Mesendoderm (in vitro differentiated cells): ENCODE measurements at regions not wholly inside any gene's neighbourhood (a gene's known extent, or its start where the extent isn't known, plus 50 kb on each side); places are given as distances from the start of the nearest gene placed in this dataset.

Experiments
- DNase-seq: peaks from one replicate; pipeline ENCODE4 v3.0.0; 2013
- H2AK5ac ChIP-seq: 2 replicates; pipeline ENCODE4 v1.6.1; 2013; ENCODE audit warnings: low read length, inconsistent platforms
- H2BK120ac ChIP-seq: 2 replicates; pipeline ENCODE4 v1.6.1; 2013; ENCODE audit warnings: low read depth, mild to moderate bottlenecking, low read length, moderate library complexity, mixed read lengths
- H2BK15ac ChIP-seq: replicated peaks from 2 replicates; pipeline ENCODE4 v1.6.1; 2013; ENCODE audit warnings: low read depth, mild to moderate bottlenecking, moderate library complexity
- H2BK5ac ChIP-seq: 2 replicates; pipeline ENCODE4 v1.6.1; 2013; ENCODE audit warnings: low read length, inconsistent platforms
- H3K18ac ChIP-seq: 2 replicates; pipeline ENCODE4 v1.6.1; 2013; ENCODE audit warnings: mild to moderate bottlenecking, low read length, mixed read lengths
- H3K23ac ChIP-seq: one replicate; pipeline ENCODE4 v1.6.1; 2013; ENCODE audit warnings: low read length
- H3K27ac ChIP-seq: 2 replicates; pipeline ENCODE4 v1.5.1; 2013; ENCODE audit warnings: low read depth, mild to moderate bottlenecking, inconsistent platforms, low read length, moderate library complexity
- H3K27me3 ChIP-seq: 2 replicates; pipeline ENCODE4 v1.6.1; 2013; ENCODE audit warnings: low read length, control low read depth, mild to moderate bottlenecking, inconsistent platforms; ENCODE audit not compliant: insufficient read depth, poor library complexity
- H3K36me3 ChIP-seq: 2 replicates; pipeline ENCODE4 v1.6.1; 2013; ENCODE audit warnings: low read length, inconsistent platforms; ENCODE audit not compliant: control insufficient read depth, insufficient read depth
- H3K4ac ChIP-seq: one replicate; pipeline ENCODE4 v1.6.1; 2013; ENCODE audit warnings: low read depth, mild to moderate bottlenecking, low read length, moderate library complexity
- H3K4me1 ChIP-seq: 2 replicates; pipeline ENCODE4 v1.6.1; 2013; ENCODE audit warnings: low read depth, low read length, inconsistent platforms; ENCODE audit not compliant: control insufficient read depth
- H3K4me2 ChIP-seq: 2 replicates; pipeline ENCODE4 v1.6.1; 2013; ENCODE audit warnings: low read length
- H3K4me3 ChIP-seq: 2 replicates; pipeline ENCODE4 v1.5.1; 2013; ENCODE audit warnings: mild to moderate bottlenecking, low read length
- H3K56ac ChIP-seq: one replicate; pipeline ENCODE4 v1.6.1; 2013; ENCODE audit warnings: low read length
- H3K79me1 ChIP-seq: 2 replicates; pipeline ENCODE4 v1.6.1; 2013; ENCODE audit warnings: low read length, inconsistent platforms
- H3K79me2 ChIP-seq: 2 replicates; pipeline ENCODE4 v1.6.1; 2013; ENCODE audit warnings: mild to moderate bottlenecking, low read length; ENCODE audit not compliant: control insufficient read depth, insufficient read depth
- H3K9ac ChIP-seq: 2 replicates; pipeline ENCODE4 v1.6.1; 2013; ENCODE audit warnings: low read length, inconsistent platforms
- H4K5ac ChIP-seq: one replicate; pipeline ENCODE4 v1.6.1; 2013; ENCODE audit warnings: low read length
- H4K8ac ChIP-seq: one replicate; pipeline ENCODE4 v1.6.1; 2013; ENCODE audit warnings: low read depth, mild to moderate bottlenecking, control low read depth, low read length, moderate library complexity
- WGBS: extraction: QIAGEN DNeasy Blood & Tissue Kit; methylation state at CpG from one replicate; pipeline ENCODE4 v1.1.7; 2013; ENCODE audit warnings: low lambda C conversion rate, missing lambda C conversion rate; ENCODE audit not compliant: insufficient coverage; ENCODE audit errors: extremely low coverage; 5-methylcytosine and 5-hydroxymethylcytosine counted together

GRCh38 chr5:8528106-8528505, 659.2 kb downstream of the MTRR start:
- Histone ChIP-seq H3K4ac (no peak overlapping the region), H2BK120ac (no peak overlapping the region), H3K27me3 (no peaks in the 10 kb centered on the region), H2BK15ac (no peak overlapping the region), H3K23ac (no peak overlapping the region), H3K4me2 (no peak overlapping the region), H3K36me3 (no peaks in the 10 kb centered on the region), H3K27ac (no peak overlapping the region), H3K4me1 (no peaks in the 10 kb centered on the region), H3K18ac (no peak overlapping the region), H4K8ac (no peak overlapping the region), H2AK5ac (no peak overlapping the region), H3K4me3 (no peak overlapping the region), H2BK5ac (no peak overlapping the region), H3K79me2 (no peaks in the 10 kb centered on the region), H3K56ac (no peak overlapping the region), H3K9ac (no peak overlapping the region), H3K79me1 (no peaks in the 10 kb centered on the region), H4K5ac (no peak overlapping the region)
- WGBS = no CpG with 5 or more reads among the region's 4 CpGs
- DNase-seq = no peak

GRCh38 chr5:8538821-8539220, 669.9 kb downstream of the MTRR start:
- Histone ChIP-seq H4K8ac (no peak overlapping the region), H3K79me1 (no peaks in the 10 kb centered on the region), H3K9ac (no peak overlapping the region), H2BK15ac (no peak overlapping the region), H4K5ac (no peak overlapping the region), H3K36me3 (no peaks in the 10 kb centered on the region), H3K4me1 (no peaks in the 10 kb centered on the region), H3K27me3 (no peaks in the 10 kb centered on the region), H3K23ac (no peak overlapping the region), H3K4ac (no peak overlapping the region), H3K4me3 (no peak overlapping the region), H3K4me2 (no peak overlapping the region), H2BK5ac (no peak overlapping the region), H2AK5ac (no peak overlapping the region), H3K18ac (no peak overlapping the region), H3K27ac (no peak overlapping the region), H3K79me2 (no peaks in the 10 kb centered on the region), H2BK120ac (no peak overlapping the region), H3K56ac (no peak overlapping the region)
- WGBS = no CpG with 5 or more reads among the region's 4 CpGs
- no peak for DNase-seq

GRCh38 chr5:8540317-8540716, 671.4 kb downstream of the MTRR start:
- Histone ChIP-seq H3K36me3 (no peaks in the 10 kb centered on the region), H3K4me2 (no peak overlapping the region), H4K8ac (no peak overlapping the region), H3K27ac (no peak overlapping the region), H3K4me1 (no peaks in the 10 kb centered on the region), H3K56ac (no peak overlapping the region), H2BK5ac (no peak overlapping the region), H3K27me3 (no peaks in the 10 kb centered on the region), H4K5ac (no peak overlapping the region), H3K79me1 (no peaks in the 10 kb centered on the region), H3K4me3 (no peak overlapping the region), H2AK5ac (no peak overlapping the region), H3K23ac (no peak overlapping the region), H3K9ac (no peak overlapping the region), H3K79me2 (no peaks in the 10 kb centered on the region), H3K4ac (no peak overlapping the region), H3K18ac (no peak overlapping the region), H2BK120ac (no peak overlapping the region), H2BK15ac (no peak overlapping the region)
- no peak for DNase-seq
- WGBS = no CpG with 5 or more reads among the region's 2 CpGs

GRCh38 chr5:8550921-8551320, 682.0 kb downstream of the MTRR start:
- H4K5ac ChIP-seq = no peak overlapping the region
- no peak overlapping the region for H2BK120ac ChIP-seq
- H3K23ac ChIP-seq = no peak overlapping the region
- no peak for DNase-seq
- H3K79me2 ChIP-seq = no peaks in the 10 kb centered on the region
- H3K4me1 ChIP-seq = no peaks in the 10 kb centered on the region
- no peak overlapping the region for H3K4me2 ChIP-seq
- H3K18ac ChIP-seq = no peak overlapping the region
- H3K27ac ChIP-seq = no peak overlapping the region
- no peak overlapping the region for H3K4ac ChIP-seq
- H2BK5ac ChIP-seq = no peak overlapping the region
- no CpG with 5 or more reads among the region's 4 CpGs for WGBS
- H2AK5ac ChIP-seq = no peak overlapping the region
- H3K79me1 ChIP-seq = no peaks in the 10 kb centered on the region
- no peak overlapping the region for H2BK15ac ChIP-seq
- H3K27me3 ChIP-seq = no peaks in the 10 kb centered on the region
- H3K56ac ChIP-seq = no peak overlapping the region
- no peaks in the 10 kb centered on the region for H3K36me3 ChIP-seq
- no peak overlapping the region for H3K9ac ChIP-seq
- H3K4me3 ChIP-seq = no peak overlapping the region
- no peak overlapping the region for H4K8ac ChIP-seq

- H3K18ac ChIP-seq = no peak overlapping the region
- no peak overlapping the region for H3K23ac ChIP-seq
- no peak overlapping the region for H3K4me2 ChIP-seq
- H3K79me1 ChIP-seq = no peaks in the 10 kb centered on the region
- H3K4ac ChIP-seq = no peak overlapping the region
- H3K9ac ChIP-seq = no peak overlapping the region
- no peaks in the 10 kb centered on the region for H3K36me3 ChIP-seq
- no peak overlapping the region for H3K4me3 ChIP-seq
- H4K8ac ChIP-seq = no peak overlapping the region
- H2BK5ac ChIP-seq = no peak overlapping the region
- no peak overlapping the region for H4K5ac ChIP-seq
- no peak overlapping the region for H2BK120ac ChIP-seq
- no peak overlapping the region for H2AK5ac ChIP-seq
- H2BK15ac ChIP-seq = no peak overlapping the region
- no peak overlapping the region for H3K27ac ChIP-seq
- no peak for DNase-seq
- no peaks in the 10 kb centered on the region for H3K27me3 ChIP-seq
- no peak overlapping the region for H3K56ac ChIP-seq
- H3K79me2 ChIP-seq = no peaks in the 10 kb centered on the region
- no peaks in the 10 kb centered on the region for H3K4me1 ChIP-seq
Measured at GRCh38 chr5:8553364-8553763, 684.4 kb downstream of the MTRR start.

- DNase-seq = no peak
- Histone ChIP-seq H2AK5ac (no peak overlapping the region), H3K79me2 (no peaks in the 10 kb centered on the region), H3K56ac (no peak overlapping the region), H3K18ac (no peak overlapping the region), H3K9ac (no peak overlapping the region), H3K23ac (no peak overlapping the region), H3K27me3 (no peaks in the 10 kb centered on the region), H2BK120ac (no peak overlapping the region), H3K4me2 (no peak overlapping the region), H3K79me1 (no peaks in the 10 kb centered on the region), H4K8ac (no peak overlapping the region), H2BK15ac (no peak overlapping the region), H3K4me1 (no peaks in the 10 kb centered on the region), H3K27ac (no peak overlapping the region), H4K5ac (no peak overlapping the region), H3K4ac (no peak overlapping the region), H3K36me3 (no peaks in the 10 kb centered on the region), H2BK5ac (no peak overlapping the region), H3K4me3 (no peak overlapping the region)
- WGBS = no CpG with 5 or more reads among the region's 3 CpGs
Measured at GRCh38 chr5:8557728-8558127, 688.8 kb downstream of the MTRR start.
